DMS 273 (cell line): ENCODE measurements at regions not wholly inside any gene's neighbourhood (a gene's known extent, or its start where the extent isn't known, plus 50 kb on each side); places are given as distances from the start of the nearest gene placed in this dataset.
"Not testable (repeated sequence)": the region's sequence is repeated elsewhere in the genome, so short reads cannot be mapped to it uniquely, and the experiment has no call there.

ENCODE experiments used
- DNase-seq: peaks from one replicate; lab custom pipeline; 2025; ENCODE audit not compliant: unreplicated experiment; lab: John Stamatoyannopoulos, UW

GRCh38 chr6:84581494-84582259 lies 182.7 kb downstream of the TBX18 start:
- DNase-seq, result no peak

GRCh38 chr6:84579404-84579803 lies 185.0 kb downstream of the TBX18 start:
- DNase-seq, result no peak

GRCh38 chr6:84576029-84576428 lies 188.4 kb downstream of the TBX18 start:
- DNase-seq, result no peak

GRCh38 chr6:84575264-84575663 lies 189.1 kb downstream of the TBX18 start:
- no peak for DNase-seq

- DNase-seq, result no peak
Observed at GRCh38 chr6:84569882-84570281, 194.5 kb downstream of the TBX18 start.

- peak; percentile 13 for DNase-seq
Observed at GRCh38 chr6:84568971-84569370, 195.4 kb downstream of the TBX18 start.

GRCh38 chr6:84565718-84566117 lies 198.7 kb downstream of the TBX18 start:
- not testable (repeated sequence) for DNase-seq

- DNase-seq, result no peak
Observed at GRCh38 chr6:84560436-84561390, 203.7 kb downstream of the TBX18 start.

GRCh38 chr6:84556541-84557335 lies 207.7 kb downstream of the TBX18 start:
- no peak for DNase-seq

GRCh38 chr6:84554706-84555105 lies 209.7 kb downstream of the TBX18 start:
- DNase-seq, result no peak

GRCh38 chr6:84554074-84554473 lies 210.3 kb downstream of the TBX18 start:
- no peak for DNase-seq

GRCh38 chr6:84553527-84553926 lies 210.9 kb downstream of the TBX18 start:
- DNase-seq, result no peak

- no peak for DNase-seq
Observed at GRCh38 chr6:84551797-84552196, 212.6 kb downstream of the TBX18 start.

- DNase-seq, result no peak
Observed at GRCh38 chr6:84549917-84550316, 214.5 kb downstream of the TBX18 start.

GRCh38 chr6:84547341-84547801 lies 217.0 kb downstream of the TBX18 start:
- DNase-seq, result no peak

- no peak for DNase-seq
Observed at GRCh38 chr6:84546427-84546914, 217.9 kb downstream of the TBX18 start.

GRCh38 chr6:84539122-84539856 lies 225.1 kb downstream of the TBX18 start:
- DNase-seq, result no peak

- no peak for DNase-seq
Observed at GRCh38 chr6:84536885-84537638, 227.3 kb downstream of the TBX18 start.

GRCh38 chr6:84528201-84528600 lies 236.2 kb downstream of the TBX18 start:
- DNase-seq, result no peak

- DNase-seq, result no peak
Observed at GRCh38 chr6:84526631-84527030, 237.8 kb downstream of the TBX18 start.
